Stimulated activated CD4-positive, alpha-beta T cell treated with anti-CD3 and anti-CD28 coated beads, Interleukin-2, amount 100 ng/mL, for 24 hours (primary cell): ENCODE measurements at regions not wholly inside any gene's neighbourhood (a gene's known extent, or its start where the extent isn't known, plus 50 kb on each side); places are given as distances from the start of the nearest gene placed in this dataset.
"Not testable (repeated sequence)": the region's sequence is repeated elsewhere in the genome, so short reads cannot be mapped to it uniquely, and the experiment has no call there.

ENCODE experiments used
- DNase-seq, 2 donors: peaks; one replicate each; pipeline ENCODE4 v3.0.0-alpha.2; 2020

- DNase-seq = no peak
These were observed 496.0 kb upstream of the SPTLC3 start for GRCh38 chr20:12512755-12513154.

GRCh38 chr20:12528104-12528503, 480.7 kb upstream of the SPTLC3 start:
- no peak for DNase-seq

- DNase-seq = no peak
These were observed 480.2 kb upstream of the SPTLC3 start for GRCh38 chr20:12528591-12529041.

- no peak for DNase-seq
These were observed 477.1 kb upstream of the SPTLC3 start for GRCh38 chr20:12531626-12532025.

GRCh38 chr20:12535316-12535715, 473.5 kb upstream of the SPTLC3 start:
- no peak for DNase-seq

- DNase-seq = no peak
These were observed 473.0 kb upstream of the SPTLC3 start for GRCh38 chr20:12535770-12536169.

- DNase-seq = no peak
These were observed 454.3 kb upstream of the SPTLC3 start for GRCh38 chr20:12554426-12554825.

GRCh38 chr20:12555369-12555768, 453.4 kb upstream of the SPTLC3 start:
- no peak for DNase-seq

GRCh38 chr20:12555849-12556248, 452.9 kb upstream of the SPTLC3 start:
- not testable (repeated sequence) for DNase-seq

- DNase-seq = no peak
These were observed 451.5 kb upstream of the SPTLC3 start for GRCh38 chr20:12557224-12557623.

- no peak for DNase-seq
These were observed 443.8 kb upstream of the SPTLC3 start for GRCh38 chr20:12564979-12565378.

- DNase-seq = no peak
These were observed 442.2 kb upstream of the SPTLC3 start for GRCh38 chr20:12566596-12566995.

- no peak for DNase-seq
These were observed 438.4 kb upstream of the SPTLC3 start for GRCh38 chr20:12570371-12570770.

- no peak for DNase-seq
These were observed 435.3 kb upstream of the SPTLC3 start for GRCh38 chr20:12573442-12573841.

GRCh38 chr20:12575352-12576095, 433.2 kb upstream of the SPTLC3 start:
- no peak for DNase-seq

GRCh38 chr20:12577213-12577612, 431.6 kb upstream of the SPTLC3 start:
- no peak for DNase-seq

- DNase-seq = no peak
These were observed 427.0 kb upstream of the SPTLC3 start for GRCh38 chr20:12581644-12582289.

- DNase-seq = not testable (repeated sequence)
These were observed 426.1 kb upstream of the SPTLC3 start for GRCh38 chr20:12582710-12583109.

- no peak for DNase-seq
These were observed 416.8 kb upstream of the SPTLC3 start for GRCh38 chr20:12591949-12592470.

- DNase-seq = no peak
These were observed 416.0 kb upstream of the SPTLC3 start for GRCh38 chr20:12592756-12593155.

- no peak for DNase-seq
These were observed 415.4 kb upstream of the SPTLC3 start for GRCh38 chr20:12593342-12593873.

- DNase-seq = no peak
These were observed 414.2 kb upstream of the SPTLC3 start for GRCh38 chr20:12594410-12595088.

GRCh38 chr20:12595841-12596240, 412.9 kb upstream of the SPTLC3 start:
- no peak for DNase-seq
